Large intestine (tissue), 3 donors: ENCODE measurements at regions not wholly inside any gene's neighbourhood (a gene's known extent, or its start where the extent isn't known, plus 50 kb on each side); places are given as distances from the start of the nearest gene placed in this dataset.

Source experiments
- DNase-seq, 2 donors: peaks; one replicate each; pipeline versions ENCODE4 v3.0.0 to v3.0.0-alpha.2; 2013
- H3K27ac ChIP-seq: one replicate; pipeline ENCODE4 v1.5.1; 2013; ENCODE audit warnings: low read length
- H3K27me3 ChIP-seq: 2 replicates; pipeline ENCODE4 v1.6.1; 2013; ENCODE audit warnings: low read length; ENCODE audit not compliant: control insufficient read depth, insufficient read depth
- H3K36me3 ChIP-seq: 2 replicates; pipeline ENCODE4 v1.6.1; 2013; ENCODE audit warnings: low read length; ENCODE audit not compliant: control insufficient read depth, insufficient read depth
- H3K4me1 ChIP-seq: one replicate; pipeline ENCODE4 v1.6.1; 2013; ENCODE audit warnings: low read length; ENCODE audit not compliant: control insufficient read depth, insufficient read depth
- H3K4me3 ChIP-seq: one replicate; pipeline ENCODE4 v1.5.1; 2013; ENCODE audit warnings: low read length
- H3K9me3 ChIP-seq: one replicate; pipeline ENCODE4 v1.6.1; 2013; ENCODE audit warnings: mild to moderate bottlenecking, low read depth, low read length, moderate library complexity; ENCODE audit not compliant: control insufficient read depth
- WGBS: methylation state at CpG from one replicate; pipeline ENCODE4 v1.1.5; 2013; ENCODE audit warnings: low lambda C conversion rate; ENCODE audit not compliant: insufficient coverage; 5-methylcytosine and 5-hydroxymethylcytosine counted together

GRCh38 chr6:113539623-113540022 is 317.5 kb upstream of the MARCKS start:
- Histone ChIP-seq H3K4me3 (no peak overlapping the region), H3K27ac (no peak overlapping the region), H3K9me3 (no peaks in the 10 kb centered on the region), H3K4me1 (no peaks in the 10 kb centered on the region), H3K27me3 (no peaks in the 10 kb centered on the region), H3K36me3 (no peaks in the 10 kb centered on the region)
- DNase-seq = no peak

- DNase-seq = no peak
- H3K4me1 ChIP-seq = no peaks in the 10 kb centered on the region
- no peak overlapping the region for H3K4me3 ChIP-seq
- no peaks in the 10 kb centered on the region for H3K36me3 ChIP-seq
- no peaks in the 10 kb centered on the region for H3K27me3 ChIP-seq
- no peaks in the 10 kb centered on the region for H3K9me3 ChIP-seq
- no peak overlapping the region for H3K27ac ChIP-seq
These were observed 316.7 kb upstream of the MARCKS start for GRCh38 chr6:113540466-113540865.

- Histone ChIP-seq H3K4me3 (no peak overlapping the region), H3K4me1 (no peaks in the 10 kb centered on the region), H3K27me3 (no peaks in the 10 kb centered on the region), H3K36me3 (no peaks in the 10 kb centered on the region), H3K9me3 (no peaks in the 10 kb centered on the region), H3K27ac (no peak overlapping the region)
- no peak for DNase-seq
- 100% methylated on average over 2 of the region's 2 CpGs for WGBS
These were observed 306.0 kb upstream of the MARCKS start for GRCh38 chr6:113551168-113551567.

GRCh38 chr6:113556775-113557174 is 300.4 kb upstream of the MARCKS start:
- H3K36me3 ChIP-seq = no peaks in the 10 kb centered on the region
- no peaks in the 10 kb centered on the region for H3K27me3 ChIP-seq
- no peaks in the 10 kb centered on the region for H3K4me1 ChIP-seq
- DNase-seq = no peak
- no peak overlapping the region for H3K27ac ChIP-seq
- H3K9me3 ChIP-seq = no peaks in the 10 kb centered on the region
- H3K4me3 ChIP-seq = no peak overlapping the region

- DNase-seq = no peak
- Histone ChIP-seq H3K27me3 (no peaks in the 10 kb centered on the region), H3K27ac (no peak overlapping the region), H3K4me1 (no peaks in the 10 kb centered on the region), H3K9me3 (no peaks in the 10 kb centered on the region), H3K36me3 (no peaks in the 10 kb centered on the region), H3K4me3 (no peak overlapping the region)
These were observed 298.7 kb upstream of the MARCKS start for GRCh38 chr6:113558431-113558830.

GRCh38 chr6:113558966-113559365 is 298.2 kb upstream of the MARCKS start:
- no peak overlapping the region for H3K27ac ChIP-seq
- no peaks in the 10 kb centered on the region for H3K9me3 ChIP-seq
- no peaks in the 10 kb centered on the region for H3K4me1 ChIP-seq
- H3K36me3 ChIP-seq = no peaks in the 10 kb centered on the region
- DNase-seq = no peak
- no peaks in the 10 kb centered on the region for H3K27me3 ChIP-seq
- no peak overlapping the region for H3K4me3 ChIP-seq

- Histone ChIP-seq H3K27ac (no peak overlapping the region), H3K36me3 (no peaks in the 10 kb centered on the region), H3K27me3 (no peaks in the 10 kb centered on the region), H3K4me1 (peaks cover 3% of the 10 kb centered on the region), H3K9me3 (no peaks in the 10 kb centered on the region), H3K4me3 (no peak overlapping the region)
- no CpG with 5 or more reads among the region's 1 CpG for WGBS
- no peak for DNase-seq
These were observed 296.8 kb upstream of the MARCKS start for GRCh38 chr6:113560376-113560775.

GRCh38 chr6:113560908-113561307 is 296.2 kb upstream of the MARCKS start:
- no peaks in the 10 kb centered on the region for H3K9me3 ChIP-seq
- DNase-seq = no peak
- H3K36me3 ChIP-seq = no peaks in the 10 kb centered on the region
- no peak overlapping the region for H3K27ac ChIP-seq
- peaks cover 3% of the 10 kb centered on the region for H3K4me1 ChIP-seq
- no peaks in the 10 kb centered on the region for H3K27me3 ChIP-seq
- no peak overlapping the region for H3K4me3 ChIP-seq

GRCh38 chr6:113562248-113562647 is 294.9 kb upstream of the MARCKS start:
- Histone ChIP-seq H3K4me3 (no peak overlapping the region), H3K27me3 (no peaks in the 10 kb centered on the region), H3K9me3 (no peaks in the 10 kb centered on the region), H3K27ac (no peak overlapping the region), H3K4me1 (peaks cover 3% of the 10 kb centered on the region), H3K36me3 (no peaks in the 10 kb centered on the region)
- WGBS = 80% methylated on average over 2 of the region's 2 CpGs
- no peak for DNase-seq

- WGBS = 62% methylated on average over 3 of the region's 22 CpGs
- Histone ChIP-seq H3K27ac (peak overlapping the region; percentile 58), H3K4me3 (peak overlapping the region; percentile 2), H3K4me1 (peaks cover 3% of the 10 kb centered on the region), H3K36me3 (no peaks in the 10 kb centered on the region), H3K27me3 (no peaks in the 10 kb centered on the region), H3K9me3 (no peaks in the 10 kb centered on the region)
- DNase-seq = peak; percentile 71 to 73
These were observed 292.6 kb upstream of the MARCKS start for GRCh38 chr6:113564371-113565171.

GRCh38 chr6:113565306-113565705 is 291.8 kb upstream of the MARCKS start:
- no peaks in the 10 kb centered on the region for H3K9me3 ChIP-seq
- DNase-seq = no peak
- H3K27ac ChIP-seq = peak overlapping the region; percentile 58
- peaks cover 3% of the 10 kb centered on the region for H3K4me1 ChIP-seq
- no peak overlapping the region for H3K4me3 ChIP-seq
- H3K27me3 ChIP-seq = no peaks in the 10 kb centered on the region
- WGBS = 82% methylated on average over 2 of the region's 10 CpGs
- no peaks in the 10 kb centered on the region for H3K36me3 ChIP-seq
